Activated gamma-delta T cell treated with Interleukin-2 at 50 U/mL for 16 hours (primary cell): ENCODE measurements at regions not wholly inside any gene's neighbourhood (a gene's known extent, or its start where the extent isn't known, plus 50 kb on each side); places are given as distances from the start of the nearest gene placed in this dataset.

ENCODE experiments used
- DNase-seq: peaks from one replicate; pipeline ENCODE4 v3.0.0-alpha.2; 2020

- no peak for DNase-seq
These were observed 96.3 kb upstream of the NOCT start for GRCh38 chr4:138919094-138919936.

GRCh38 chr4:138918169-138918869, 97.3 kb upstream of the NOCT start:
- no peak for DNase-seq

- no peak for DNase-seq
These were observed 98.8 kb upstream of the NOCT start for GRCh38 chr4:138916763-138917162.

- DNase-seq, result no peak
These were observed 99.8 kb upstream of the NOCT start for GRCh38 chr4:138915756-138916155.

GRCh38 chr4:138912704-138913340, 102.8 kb upstream of the NOCT start:
- no peak for DNase-seq

- no peak for DNase-seq
These were observed 103.5 kb upstream of the NOCT start for GRCh38 chr4:138911909-138912703.

- DNase-seq, result no peak
These were observed 104.7 kb upstream of the NOCT start for GRCh38 chr4:138910914-138911336.

- DNase-seq, result no peak
These were observed 105.2 kb upstream of the NOCT start for GRCh38 chr4:138910195-138910913.

- DNase-seq, result no peak
These were observed 106.0 kb upstream of the NOCT start for GRCh38 chr4:138909587-138909986.

GRCh38 chr4:138908134-138908533, 107.4 kb upstream of the NOCT start:
- no peak for DNase-seq

GRCh38 chr4:138907174-138907573, 108.4 kb upstream of the NOCT start:
- no peak for DNase-seq

GRCh38 chr4:138904793-138905192, 110.8 kb upstream of the NOCT start:
- DNase-seq, result no peak

GRCh38 chr4:138903185-138903584, 112.4 kb upstream of the NOCT start:
- no peak for DNase-seq

- no peak for DNase-seq
These were observed 112.9 kb upstream of the NOCT start for GRCh38 chr4:138902705-138903104.

- no peak for DNase-seq
These were observed 114.4 kb upstream of the NOCT start for GRCh38 chr4:138901177-138901576.

GRCh38 chr4:138899999-138900398, 115.6 kb upstream of the NOCT start:
- no peak for DNase-seq

- no peak for DNase-seq
These were observed 117.3 kb upstream of the NOCT start for GRCh38 chr4:138898282-138898681.

- DNase-seq, result no peak
These were observed 117.8 kb upstream of the NOCT start for GRCh38 chr4:138897811-138898226.

- DNase-seq, result no peak
These were observed 120.9 kb upstream of the NOCT start for GRCh38 chr4:138894709-138895108.

GRCh38 chr4:138894011-138894410, 121.6 kb upstream of the NOCT start:
- DNase-seq, result no peak

- DNase-seq, result no peak
These were observed 122.8 kb upstream of the NOCT start for GRCh38 chr4:138892483-138893407.
